ENCODE measurements at regions not wholly inside any gene's neighbourhood (a gene's known extent, or its start where the extent isn't known, plus 50 kb on each side); places are given as distances from the start of the nearest gene placed in this dataset.

GRCh38 chr5:35470866-35471265 lies 146.8 kb upstream of the SPEF2 start:
- H3K27me3 ChIP-seq (ENCODE audit: control insufficient read depth in 3 of 3, insufficient read depth in 3 of 3, low read depth in 1 of 3, low read length in 3 of 3): no peaks in the 10 kb centered on the region
- H2AK5ac ChIP-seq (ENCODE audit: low read depth, low read length): no peak overlapping the region
- H3K9ac ChIP-seq (ENCODE audit: low read depth, low read length, poor library complexity): no peak overlapping the region
- H2BK12ac ChIP-seq (ENCODE audit: low read length): no peak overlapping the region
- H3K4me1 ChIP-seq (ENCODE audit: control insufficient read depth in 2 of 2, insufficient read depth in 1 of 2, low read depth in 1 of 2, low read length in 2 of 2): no peaks in the 10 kb centered on the region
- no peak overlapping the region for H2BK15ac ChIP-seq (ENCODE audit: low read length)
- DNase-seq (ENCODE audit: low spot score): no peak
- H3K18ac ChIP-seq (ENCODE audit: low read length): no peak overlapping the region
- no peak overlapping the region for H3K23ac ChIP-seq (ENCODE audit: low read depth, low read length, poor library complexity)
- H3K4ac ChIP-seq (ENCODE audit: low read length): no peak overlapping the region
- H2BK5ac ChIP-seq (ENCODE audit: low read length): no peak overlapping the region
- no peaks in the 10 kb centered on the region for H3K79me1 ChIP-seq (ENCODE audit: low read depth, low read length)
- H3K9me3 ChIP-seq (replicated peaks in 1 of 2; ENCODE audit: control insufficient read depth in 2 of 2, insufficient read depth in 1 of 2, low read depth in 1 of 2, low read length in 2 of 2): no peaks in the 10 kb centered on the region
- no peak overlapping the region for H2AFZ ChIP-seq (ENCODE audit: low read length)
- H3K4me2 ChIP-seq (ENCODE audit: insufficient read depth, low read length, poor library complexity, severe bottlenecking): no peak overlapping the region
- no peak overlapping the region for H2BK120ac ChIP-seq (ENCODE audit: low read depth, low read length)
- H4K8ac ChIP-seq (ENCODE audit: low read depth, low read length): no peak overlapping the region
- H3K4me3 ChIP-seq (ENCODE audit: low read length in 2 of 2): no peak overlapping the region
- H4K91ac ChIP-seq (ENCODE audit: low read depth, low read length, poor library complexity): no peak overlapping the region
- no peak overlapping the region for H3K14ac ChIP-seq (ENCODE audit: low read length)
- WGBS, 2 donors (ENCODE audit: extremely low coverage in 2 of 2, insufficient read length in 2 of 2, insufficient replicate concordance in 1 of 2): no CpG with 5 or more reads among the region's 2 CpGs
- no peaks in the 10 kb centered on the region for H3K36me3 ChIP-seq (replicated peaks in 1 of 2; ENCODE audit: control insufficient read depth in 2 of 2, insufficient read depth in 2 of 2, low read length in 2 of 2)
- H3K27ac ChIP-seq (replicated peaks; ENCODE audit: low read length): no peak overlapping the region

- Histone ChIP-seq H2AFZ (ENCODE audit: low read length) (no peak overlapping the region), H4K8ac (ENCODE audit: low read depth, low read length) (no peak overlapping the region), H2BK5ac (ENCODE audit: low read length) (no peak overlapping the region), H3K36me3 (replicated peaks in 1 of 2; ENCODE audit: control insufficient read depth in 2 of 2, insufficient read depth in 2 of 2, low read length in 2 of 2) (no peaks in the 10 kb centered on the region), H3K27ac (replicated peaks; ENCODE audit: low read length) (no peak overlapping the region), H3K4ac (ENCODE audit: low read length) (no peak overlapping the region), H3K27me3 (ENCODE audit: control insufficient read depth in 3 of 3, insufficient read depth in 3 of 3, low read depth in 1 of 3, low read length in 3 of 3) (no peaks in the 10 kb centered on the region), H4K91ac (ENCODE audit: low read depth, low read length, poor library complexity) (no peak overlapping the region), H2BK12ac (ENCODE audit: low read length) (no peak overlapping the region), H3K9ac (ENCODE audit: low read depth, low read length, poor library complexity) (no peak overlapping the region), H3K79me1 (ENCODE audit: low read depth, low read length) (no peaks in the 10 kb centered on the region), H2BK120ac (ENCODE audit: low read depth, low read length) (no peak overlapping the region), H3K4me2 (ENCODE audit: insufficient read depth, low read length, poor library complexity, severe bottlenecking) (no peak overlapping the region), H2AK5ac (ENCODE audit: low read depth, low read length) (no peak overlapping the region), H3K4me1 (ENCODE audit: control insufficient read depth in 2 of 2, insufficient read depth in 1 of 2, low read depth in 1 of 2, low read length in 2 of 2) (no peaks in the 10 kb centered on the region), H3K18ac (ENCODE audit: low read length) (no peak overlapping the region), H3K4me3 (ENCODE audit: low read length in 2 of 2) (no peak overlapping the region), H3K14ac (ENCODE audit: low read length) (no peak overlapping the region), H3K23ac (ENCODE audit: low read depth, low read length, poor library complexity) (no peak overlapping the region), H2BK15ac (ENCODE audit: low read length) (no peak overlapping the region), H3K9me3 (replicated peaks in 1 of 2; ENCODE audit: control insufficient read depth in 2 of 2, insufficient read depth in 1 of 2, low read depth in 1 of 2, low read length in 2 of 2) (no peaks in the 10 kb centered on the region)
- WGBS, 2 donors (ENCODE audit: extremely low coverage in 2 of 2, insufficient read length in 2 of 2, insufficient replicate concordance in 1 of 2): no CpG with 5 or more reads among the region's 4 CpGs
- no peak for DNase-seq (ENCODE audit: low spot score)
Observed at GRCh38 chr5:35468811-35469210, 148.9 kb upstream of the SPEF2 start.

GRCh38 chr5:35466746-35467145 lies 150.9 kb upstream of the SPEF2 start:
- WGBS, 2 donors (ENCODE audit: extremely low coverage in 2 of 2, insufficient read length in 2 of 2, insufficient replicate concordance in 1 of 2): no CpG with 5 or more reads among the region's 5 CpGs
- no peak overlapping the region for H3K4me2 ChIP-seq (ENCODE audit: insufficient read depth, low read length, poor library complexity, severe bottlenecking)
- no peak overlapping the region for H4K8ac ChIP-seq (ENCODE audit: low read depth, low read length)
- no peak overlapping the region for H3K4me3 ChIP-seq (ENCODE audit: low read length in 2 of 2)
- H3K4ac ChIP-seq (ENCODE audit: low read length): no peak overlapping the region
- no peaks in the 10 kb centered on the region for H3K9me3 ChIP-seq (replicated peaks in 1 of 2; ENCODE audit: control insufficient read depth in 2 of 2, insufficient read depth in 1 of 2, low read depth in 1 of 2, low read length in 2 of 2)
- H3K36me3 ChIP-seq (replicated peaks in 1 of 2; ENCODE audit: control insufficient read depth in 2 of 2, insufficient read depth in 2 of 2, low read length in 2 of 2): no peaks in the 10 kb centered on the region
- H2AFZ ChIP-seq (ENCODE audit: low read length): no peak overlapping the region
- no peak overlapping the region for H3K9ac ChIP-seq (ENCODE audit: low read depth, low read length, poor library complexity)
- H2BK5ac ChIP-seq (ENCODE audit: low read length): no peak overlapping the region
- no peaks in the 10 kb centered on the region for H3K79me1 ChIP-seq (ENCODE audit: low read depth, low read length)
- DNase-seq (ENCODE audit: low spot score): no peak
- no peak overlapping the region for H2BK120ac ChIP-seq (ENCODE audit: low read depth, low read length)
- H3K14ac ChIP-seq (ENCODE audit: low read length): no peak overlapping the region
- H2BK12ac ChIP-seq (ENCODE audit: low read length): no peak overlapping the region
- H3K18ac ChIP-seq (ENCODE audit: low read length): no peak overlapping the region
- no peak overlapping the region for H3K23ac ChIP-seq (ENCODE audit: low read depth, low read length, poor library complexity)
- H3K27me3 ChIP-seq (ENCODE audit: control insufficient read depth in 3 of 3, insufficient read depth in 3 of 3, low read depth in 1 of 3, low read length in 3 of 3): no peaks in the 10 kb centered on the region
- no peak overlapping the region for H3K27ac ChIP-seq (replicated peaks; ENCODE audit: low read length)
- H2AK5ac ChIP-seq (ENCODE audit: low read depth, low read length): no peak overlapping the region
- H3K4me1 ChIP-seq (ENCODE audit: control insufficient read depth in 2 of 2, insufficient read depth in 1 of 2, low read depth in 1 of 2, low read length in 2 of 2): no peaks in the 10 kb centered on the region
- no peak overlapping the region for H4K91ac ChIP-seq (ENCODE audit: low read depth, low read length, poor library complexity)
- H2BK15ac ChIP-seq (ENCODE audit: low read length): no peak overlapping the region

- no CpG with 5 or more reads among the region's 2 CpGs for whole genome bisulfite sequencing, 2 donors (ENCODE audit: extremely low coverage in 2 of 2, insufficient read length in 2 of 2, insufficient replicate concordance in 1 of 2)
- Histone ChIP-seq H4K91ac (ENCODE audit: low read depth, low read length, poor library complexity) (no peak overlapping the region), H3K14ac (ENCODE audit: low read length) (no peak overlapping the region)
Observed at GRCh38 chr5:35464757-35465156, 152.9 kb upstream of the SPEF2 start.

More at GRCh38 chr5:35464757-35465156, 152.9 kb upstream of the SPEF2 start:
- H3K79me1 ChIP-seq (ENCODE audit: low read depth, low read length): no peaks in the 10 kb centered on the region
- no peak overlapping the region for H2BK120ac ChIP-seq (ENCODE audit: low read depth, low read length)
- H3K4me3 ChIP-seq (ENCODE audit: low read length in 2 of 2): no peak overlapping the region
- no peak for DNase-seq (ENCODE audit: low spot score)
- H3K27me3 ChIP-seq (ENCODE audit: control insufficient read depth in 3 of 3, insufficient read depth in 3 of 3, low read depth in 1 of 3, low read length in 3 of 3): no peaks in the 10 kb centered on the region
- no peaks in the 10 kb centered on the region for H3K4me1 ChIP-seq (ENCODE audit: control insufficient read depth in 2 of 2, insufficient read depth in 1 of 2, low read depth in 1 of 2, low read length in 2 of 2)
- H3K9ac ChIP-seq (ENCODE audit: low read depth, low read length, poor library complexity): no peak overlapping the region
- no peak overlapping the region for H3K18ac ChIP-seq (ENCODE audit: low read length)
- no peak overlapping the region for H3K4me2 ChIP-seq (ENCODE audit: insufficient read depth, low read length, poor library complexity, severe bottlenecking)
- H3K36me3 ChIP-seq (replicated peaks in 1 of 2; ENCODE audit: control insufficient read depth in 2 of 2, insufficient read depth in 2 of 2, low read length in 2 of 2): no peaks in the 10 kb centered on the region
- no peaks in the 10 kb centered on the region for H3K9me3 ChIP-seq (replicated peaks in 1 of 2; ENCODE audit: control insufficient read depth in 2 of 2, insufficient read depth in 1 of 2, low read depth in 1 of 2, low read length in 2 of 2)
- H2AFZ ChIP-seq (ENCODE audit: low read length): no peak overlapping the region
- H2BK15ac ChIP-seq (ENCODE audit: low read length): no peak overlapping the region
- no peak overlapping the region for H3K4ac ChIP-seq (ENCODE audit: low read length)
- H2BK5ac ChIP-seq (ENCODE audit: low read length): no peak overlapping the region
- no peak overlapping the region for H3K27ac ChIP-seq (replicated peaks; ENCODE audit: low read length)
- no peak overlapping the region for H3K23ac ChIP-seq (ENCODE audit: low read depth, low read length, poor library complexity)
- H4K8ac ChIP-seq (ENCODE audit: low read depth, low read length): no peak overlapping the region
- H2BK12ac ChIP-seq (ENCODE audit: low read length): no peak overlapping the region
- no peak overlapping the region for H2AK5ac ChIP-seq (ENCODE audit: low read depth, low read length)

Measured in neuronal stem cell (in vitro differentiated cells).